NCI-H2227 (cell line): ENCODE measurements at regions not wholly inside any gene's neighbourhood (a gene's known extent, or its start where the extent isn't known, plus 50 kb on each side); places are given as distances from the start of the nearest gene placed in this dataset.
A peak's percentile ranks its signal among the peaks of the same experiment; 100 is the strongest.

Source experiments
- DNase-seq: peaks from one replicate; lab custom pipeline; 2025; ENCODE audit not compliant: unreplicated experiment; lab: John Stamatoyannopoulos, UW

GRCh38 chr12:126858560-126858959 is 1408.4 kb upstream of the TMEM132C start:
- no peak for DNase-seq

- DNase-seq = no peak
Observed at GRCh38 chr12:126860210-126860609, 1406.8 kb upstream of the TMEM132C start.

- DNase-seq = no peak
Observed at GRCh38 chr12:126862500-126862899, 1404.5 kb upstream of the TMEM132C start.

GRCh38 chr12:126869644-126870043 is 1397.3 kb upstream of the TMEM132C start:
- DNase-seq = no peak

GRCh38 chr12:126873701-126874100 is 1393.3 kb upstream of the TMEM132C start:
- DNase-seq = no peak

GRCh38 chr12:126874427-126875026 is 1392.4 kb upstream of the TMEM132C start:
- DNase-seq = peak; percentile 6

- no peak for DNase-seq
Observed at GRCh38 chr12:126879842-126880241, 1387.1 kb upstream of the TMEM132C start.

GRCh38 chr12:126883697-126884096 is 1383.3 kb upstream of the TMEM132C start:
- no peak for DNase-seq

- no peak for DNase-seq
Observed at GRCh38 chr12:126889501-126889900, 1377.5 kb upstream of the TMEM132C start.

- DNase-seq = no peak
Observed at GRCh38 chr12:126890097-126890496, 1376.9 kb upstream of the TMEM132C start.

- DNase-seq = no peak
Observed at GRCh38 chr12:126891789-126892188, 1375.2 kb upstream of the TMEM132C start.

- DNase-seq = no peak
Observed at GRCh38 chr12:126895951-126896913, 1370.7 kb upstream of the TMEM132C start.

GRCh38 chr12:126897102-126897501 is 1369.9 kb upstream of the TMEM132C start:
- DNase-seq = no peak

GRCh38 chr12:126897778-126898177 is 1369.2 kb upstream of the TMEM132C start:
- DNase-seq = no peak

GRCh38 chr12:126898562-126898961 is 1368.4 kb upstream of the TMEM132C start:
- DNase-seq = no peak

GRCh38 chr12:126899926-126900792 is 1366.8 kb upstream of the TMEM132C start:
- DNase-seq = no peak

- no peak for DNase-seq
Observed at GRCh38 chr12:126903027-126903876, 1363.7 kb upstream of the TMEM132C start.

GRCh38 chr12:126905752-126906151 is 1361.2 kb upstream of the TMEM132C start:
- DNase-seq = no peak

GRCh38 chr12:126907900-126908764 is 1358.8 kb upstream of the TMEM132C start:
- DNase-seq = no peak
